Pancreas (tissue), 10 donors: ENCODE measurements at regions not wholly inside any gene's neighbourhood (a gene's known extent, or its start where the extent isn't known, plus 50 kb on each side); places are given as distances from the start of the nearest gene placed in this dataset.
A peak's percentile ranks its signal among the peaks of the same experiment; 100 is the strongest.

Experiments used
- ATAC-seq, 4 donors: fragments of 200-7000 bp; cut with Tn5 transposase; one replicate each; pipeline versions ENCODE4 v1.8.0 to v1.9.1; 2020; ENCODE audit warnings: mild to moderate bottlenecking in 4 of 4, moderate library complexity in 4 of 4
- DNase-seq, 6 donors: peaks; one replicate each; pipeline ENCODE4 v3.0.0-alpha.2; 2020
- FAIRE-seq: peaks from 2 replicates; lab custom pipeline; 2012; peaks lifted over from hg19 to GRCh38; lab: Jason Lieb, UNC
- H3K27ac ChIP-seq, 4 donors: fragments of 200-600 bp; sonication (generic); 1 replicate in 3 of 4; 2 replicates in 1 of 4; pipeline versions ENCODE4 v1.5.0 to v1.8.0; 2020
- H3K27me3 ChIP-seq, 4 donors: fragments of 200-600 bp; one replicate each; pipeline ENCODE4 v1.8.0; 2021
- H3K36me3 ChIP-seq, 3 donors: fragments of 200-600 bp; sonication (generic) in 1 of 3; one replicate each; pipeline versions ENCODE4 v1.5.0 to v1.8.0; 2020 to 2021
- H3K4me1 ChIP-seq, 3 donors: fragments of 200-600 bp; one replicate each; pipeline ENCODE4 v1.8.0; 2021
- H3K4me3 ChIP-seq, 4 donors: fragments of 200-600 bp; sonication (generic) in 2 of 4; one replicate each; pipeline versions ENCODE4 v1.5.0 to v1.8.0; 2020 to 2021
- H3K9me3 ChIP-seq, 4 donors: fragments of 200-600 bp; one replicate each; pipeline ENCODE4 v1.8.0; 2021
- CTCF ChIP-seq, 4 donors: fragments of 200-600 bp; sonication (generic) in 3 of 4; IDR thresholded peaks; one replicate each; pipeline versions ENCODE4 v1.5.0 to v1.8.0; 2021; ENCODE audit warnings: antibody characterized with exemption in 4 of 4
- WGBS, 2 donors: extraction: QIAGEN DNeasy Blood & Tissue Kit; methylation state at CpG; one replicate each; pipeline ENCODE4 v1.1.7; 2013; 5-methylcytosine and 5-hydroxymethylcytosine counted together
- intact Hi-C, 3 donors: fragments of 100-400 bp; cut with DNase I; formaldehyde crosslinking; loops; one replicate each; pipeline versions ENCODE4 v1.11.1 to v1.14.2; 2022
- donor health status: healthy with polysubstance abuse.
- donor health status: DM: no; HTN: no; CAD: no; lungs with moderate emphysema.
- donor health status: DM: no; HTN: no; CAD: no.
- donor health status: control.
- donor health status: control.
- donor health status: Bipolar disorder and iron deficiency.
- donor health status: DM: yes; HTN: yes; CAD: no.
- donor health status: DM: no; HTN: no; CAD: no.
- donor health status: DM: no; HTN: no; CAD: no.
- donor health status: DM: yes; HTN: yes; CAD: no.

- H3K27ac ChIP-seq, result no peak overlapping the region
- H3K9me3 ChIP-seq, result no peaks in the 10 kb centered on the region
- H3K27me3 ChIP-seq, result no peaks in the 10 kb centered on the region
- 84 to 90% methylated on average over 5 of the region's 5 CpGs for WGBS, 2 donors
- no peaks in the 10 kb centered on the region for H3K4me1 ChIP-seq
- FAIRE-seq, result no peak
- H3K36me3 ChIP-seq, result no peaks in the 10 kb centered on the region
- intact Hi-C loops, result no loop called here
- ATAC-seq, result no peak
- DNase-seq, result peak in 1 of 6 donors; percentile 19
- no peak overlapping the region for H3K4me3 ChIP-seq
- TF ChIP-seq CTCF (IDR thresholded peaks at IDR 0.05), result no peak
Measured at GRCh38 chr6:141531040-141531439, 601.7 kb upstream of the GJE1 start.

- H3K4me1 ChIP-seq, result no peaks in the 10 kb centered on the region
- no peak overlapping the region for H3K27ac ChIP-seq
- TF ChIP-seq CTCF (IDR thresholded peaks at IDR 0.05), result no peak
- no peaks in the 10 kb centered on the region for H3K27me3 ChIP-seq
- FAIRE-seq (no peak), DNase-seq (no peak), ATAC-seq (no peak)
- no peaks in the 10 kb centered on the region for H3K9me3 ChIP-seq
- no peaks in the 10 kb centered on the region for H3K36me3 ChIP-seq
- 54 to 68% methylated on average over 1 of the region's 1 CpG for WGBS, 2 donors
- H3K4me3 ChIP-seq, result no peak overlapping the region
- intact Hi-C loops, result no loop called here
Measured at GRCh38 chr6:141528596-141528995, 604.1 kb upstream of the GJE1 start.

- WGBS, 2 donors, result 22 to 23% methylated on average over 6 of the region's 6 CpGs
- H3K27me3 ChIP-seq, result no peaks in the 10 kb centered on the region
- no peak for DNase-seq
- FAIRE-seq, result no peak
- H3K4me3 ChIP-seq, result no peak overlapping the region
- intact Hi-C loops, result no loop called here
- no peaks in the 10 kb centered on the region for H3K9me3 ChIP-seq
- no peak for ATAC-seq
- no peaks in the 10 kb centered on the region for H3K4me1 ChIP-seq
- TF ChIP-seq CTCF (IDR thresholded peaks at IDR 0.05), result no peak
- no peaks in the 10 kb centered on the region for H3K36me3 ChIP-seq
- no peak overlapping the region for H3K27ac ChIP-seq
Measured at GRCh38 chr6:141526985-141527384, 605.7 kb upstream of the GJE1 start.

- no peaks in the 10 kb centered on the region for H3K9me3 ChIP-seq
- no peaks in the 10 kb centered on the region for H3K4me1 ChIP-seq
- H3K4me3 ChIP-seq, result no peak overlapping the region
- no peak for TF ChIP-seq CTCF (IDR thresholded peaks at IDR 0.05)
- no peak overlapping the region for H3K27ac ChIP-seq
- FAIRE-seq (no peak), ATAC-seq (no peak), DNase-seq (no peak)
- intact Hi-C loops, result no loop called here
- H3K27me3 ChIP-seq, result no peaks in the 10 kb centered on the region
- H3K36me3 ChIP-seq, result no peaks in the 10 kb centered on the region
Measured at GRCh38 chr6:141521440-141521839, 611.3 kb upstream of the GJE1 start.

GRCh38 chr6:141513830-141514229, 618.9 kb upstream of the GJE1 start:
- DNase-seq (no peak), ATAC-seq (no peak), FAIRE-seq (peak; percentile 29)
- Histone ChIP-seq H3K27me3 (no peaks in the 10 kb centered on the region), H3K27ac (no peak overlapping the region), H3K4me1 (no peaks in the 10 kb centered on the region), H3K4me3 (no peak overlapping the region), H3K9me3 (no peaks in the 10 kb centered on the region), H3K36me3 (no peaks in the 10 kb centered on the region)
- 27 to 49% methylated on average over 1 of the region's 1 CpG for WGBS, 2 donors
- intact Hi-C loops, result no loop called here
- no peak for TF ChIP-seq CTCF (IDR thresholded peaks at IDR 0.05)
